ENCODE measurements at regions not wholly inside any gene's neighbourhood (a gene's known extent, or its start where the extent isn't known, plus 50 kb on each side); places are given as distances from the start of the nearest gene placed in this dataset.

GRCh38 chr14:38900887-38901286 lies 202.1 kb downstream of the SEC23A start:
- H3K27me3 ChIP-seq (ENCODE audit: control insufficient read depth, insufficient read depth, low read length), result no peaks in the 10 kb centered on the region
- H3K9ac ChIP-seq (ENCODE audit: low read length), result no peak overlapping the region
- no peak overlapping the region for H3K27ac ChIP-seq (ENCODE audit: low read length)

GRCh38 chr14:38887696-38888095 lies 215.3 kb downstream of the SEC23A start:
- Histone ChIP-seq H3K4me1 (ENCODE audit: control insufficient read depth, low read depth, low read length) (no peaks in the 10 kb centered on the region), H3K36me3 (ENCODE audit: control insufficient read depth, low read depth, low read length) (no peaks in the 10 kb centered on the region), H3K9me3 (ENCODE audit: control insufficient read depth, low read depth, low read length) (no peaks in the 10 kb centered on the region), H3K4me3 (ENCODE audit: low read length) (no peak overlapping the region), H3K27ac (ENCODE audit: low read length) (no peak overlapping the region), H3K27me3 (ENCODE audit: control insufficient read depth, insufficient read depth, low read length) (no peaks in the 10 kb centered on the region), H3K9ac (ENCODE audit: low read length) (no peak overlapping the region)

More at GRCh38 chr14:38900887-38901286, 202.1 kb downstream of the SEC23A start:
- Histone ChIP-seq H3K9me3 (ENCODE audit: control insufficient read depth, low read depth, low read length) (no peaks in the 10 kb centered on the region), H3K4me1 (ENCODE audit: control insufficient read depth, low read depth, low read length) (no peaks in the 10 kb centered on the region), H3K36me3 (ENCODE audit: control insufficient read depth, low read depth, low read length) (no peaks in the 10 kb centered on the region), H3K4me3 (ENCODE audit: low read length) (no peak overlapping the region)

- H3K36me3 ChIP-seq (ENCODE audit: control insufficient read depth, low read depth, low read length), result no peaks in the 10 kb centered on the region
Measured at GRCh38 chr14:38884109-38884508, 218.9 kb downstream of the SEC23A start.

DNA sequence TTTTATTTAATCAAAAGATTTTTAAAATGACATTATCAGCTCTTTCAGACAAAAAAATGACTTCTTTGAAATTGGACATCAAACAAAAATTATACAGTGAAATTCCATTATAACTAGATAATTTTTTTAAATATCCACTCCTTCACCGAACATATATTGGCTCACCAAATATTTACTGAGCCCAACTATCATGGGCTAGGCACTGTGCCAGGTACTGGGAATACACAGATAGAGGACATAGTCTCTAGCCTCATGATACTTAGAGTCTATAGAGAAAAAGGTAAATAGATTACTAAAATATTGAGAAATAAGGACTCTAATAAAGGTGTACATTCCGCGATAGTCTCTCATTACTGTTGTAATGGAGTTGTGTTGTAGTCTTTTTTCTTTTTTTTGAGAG lies 219.9 kb downstream of the SEC23A start:
- no peak overlapping the region for H3K4me3 ChIP-seq (ENCODE audit: low read length)
- no peak overlapping the region for H3K27ac ChIP-seq (ENCODE audit: low read length)

More at GRCh38 chr14:38884109-38884508, 218.9 kb downstream of the SEC23A start:
- H3K9ac ChIP-seq (ENCODE audit: low read length), result no peak overlapping the region
- H3K9me3 ChIP-seq (ENCODE audit: control insufficient read depth, low read depth, low read length), result no peaks in the 10 kb centered on the region
- H3K27me3 ChIP-seq (ENCODE audit: control insufficient read depth, insufficient read depth, low read length), result no peaks in the 10 kb centered on the region
- H3K4me1 ChIP-seq (ENCODE audit: control insufficient read depth, low read depth, low read length), result no peaks in the 10 kb centered on the region
- no peak overlapping the region for H3K4me3 ChIP-seq (ENCODE audit: low read length)
- H3K27ac ChIP-seq (ENCODE audit: low read length), result no peak overlapping the region

DNA sequence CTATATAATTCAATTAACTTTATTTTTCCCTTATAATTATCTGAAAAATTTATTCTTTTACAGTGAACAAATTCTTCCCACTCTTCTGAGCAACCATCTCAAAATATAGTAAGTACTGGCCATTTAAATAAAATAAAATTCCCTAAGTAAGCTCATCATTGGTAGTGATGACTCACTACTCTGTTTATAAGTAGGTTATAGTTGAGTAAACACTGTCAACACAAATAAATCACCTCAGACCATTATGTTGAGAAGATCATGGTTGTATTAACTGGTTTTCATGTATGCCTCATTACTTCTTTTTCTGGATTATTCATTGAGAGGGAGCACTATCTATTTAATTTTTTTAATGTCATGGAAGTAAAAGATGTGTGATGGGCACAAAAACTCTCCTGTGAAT lies 220.5 kb downstream of the SEC23A start:
- H3K9me3 ChIP-seq (ENCODE audit: control insufficient read depth, low read depth, low read length), result no peaks in the 10 kb centered on the region
- no peak overlapping the region for H3K27ac ChIP-seq (ENCODE audit: low read length)
- H3K4me1 ChIP-seq (ENCODE audit: control insufficient read depth, low read depth, low read length), result no peaks in the 10 kb centered on the region
- H3K36me3 ChIP-seq (ENCODE audit: control insufficient read depth, low read depth, low read length), result no peaks in the 10 kb centered on the region
- H3K4me3 ChIP-seq (ENCODE audit: low read length), result no peak overlapping the region
- no peaks in the 10 kb centered on the region for H3K27me3 ChIP-seq (ENCODE audit: control insufficient read depth, insufficient read depth, low read length)
- no peak overlapping the region for H3K9ac ChIP-seq (ENCODE audit: low read length)

More for the DNA sequence above, 219.9 kb downstream of the SEC23A start:
- Histone ChIP-seq H3K4me1 (ENCODE audit: control insufficient read depth, low read depth, low read length) (no peaks in the 10 kb centered on the region), H3K36me3 (ENCODE audit: control insufficient read depth, low read depth, low read length) (no peaks in the 10 kb centered on the region), H3K27me3 (ENCODE audit: control insufficient read depth, insufficient read depth, low read length) (no peaks in the 10 kb centered on the region), H3K9ac (ENCODE audit: low read length) (no peak overlapping the region), H3K9me3 (ENCODE audit: control insufficient read depth, low read depth, low read length) (no peaks in the 10 kb centered on the region)

DNA sequence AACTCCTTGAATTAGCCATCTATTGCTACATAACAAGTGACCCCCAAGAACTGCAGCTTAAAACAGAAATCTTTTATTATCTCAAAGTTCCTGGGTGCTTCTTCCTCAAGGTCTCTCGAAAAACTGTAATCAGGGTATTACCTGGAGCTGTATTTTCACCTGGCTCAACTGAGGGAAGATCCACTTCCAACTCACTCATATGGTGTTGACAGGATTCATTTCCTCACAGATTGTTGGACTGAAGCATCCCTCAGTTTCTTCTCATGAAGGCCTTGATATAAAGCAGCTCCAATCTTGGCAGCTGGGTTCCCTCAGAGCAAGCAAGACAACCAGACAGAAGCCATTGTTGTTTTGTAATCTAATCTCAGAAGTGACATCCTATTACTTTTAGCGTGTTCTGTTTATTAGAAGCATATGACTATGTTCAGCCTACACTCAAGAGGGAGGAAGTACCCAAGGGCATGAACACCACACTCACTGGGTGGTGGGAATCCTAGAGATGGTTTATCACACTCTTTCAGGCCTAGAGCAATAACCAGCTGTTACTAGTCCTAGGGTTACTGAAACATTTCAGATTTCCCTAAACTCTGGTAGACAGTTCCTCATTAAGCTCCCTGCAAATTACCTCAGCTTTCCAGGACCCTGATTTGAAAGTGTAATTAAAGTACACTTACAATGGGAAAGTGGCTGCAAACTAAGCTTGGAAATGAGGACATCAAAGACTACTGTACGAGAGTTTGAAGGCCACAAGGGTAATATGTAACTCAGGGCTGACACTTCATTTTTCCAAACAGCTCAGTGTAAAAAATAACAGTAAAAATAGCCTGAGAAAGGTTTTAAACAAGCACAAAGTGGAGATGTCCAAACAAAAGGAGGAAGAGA lies 222.2 kb downstream of the SEC23A start:
- no peaks in the 10 kb centered on the region for H3K27me3 ChIP-seq (ENCODE audit: control insufficient read depth, insufficient read depth, low read length)
- no peak overlapping the region for H3K9ac ChIP-seq (ENCODE audit: low read length)

GRCh38 chr14:38877744-38878388 lies 225.2 kb downstream of the SEC23A start:
- Histone ChIP-seq H3K27me3 (ENCODE audit: control insufficient read depth, insufficient read depth, low read length) (no peaks in the 10 kb centered on the region), H3K9me3 (ENCODE audit: control insufficient read depth, low read depth, low read length) (no peaks in the 10 kb centered on the region), H3K27ac (ENCODE audit: low read length) (no peak overlapping the region), H3K4me1 (ENCODE audit: control insufficient read depth, low read depth, low read length) (no peaks in the 10 kb centered on the region), H3K9ac (ENCODE audit: low read length) (no peak overlapping the region), H3K36me3 (ENCODE audit: control insufficient read depth, low read depth, low read length) (no peaks in the 10 kb centered on the region), H3K4me3 (ENCODE audit: low read length) (no peak overlapping the region)

More for the DNA sequence above, 222.2 kb downstream of the SEC23A start:
- no peak overlapping the region for H3K27ac ChIP-seq (ENCODE audit: low read length)
- no peaks in the 10 kb centered on the region for H3K9me3 ChIP-seq (ENCODE audit: control insufficient read depth, low read depth, low read length)
- H3K36me3 ChIP-seq (ENCODE audit: control insufficient read depth, low read depth, low read length), result no peaks in the 10 kb centered on the region
- no peak overlapping the region for H3K4me3 ChIP-seq (ENCODE audit: low read length)
- H3K4me1 ChIP-seq (ENCODE audit: control insufficient read depth, low read depth, low read length), result no peaks in the 10 kb centered on the region

DNA sequence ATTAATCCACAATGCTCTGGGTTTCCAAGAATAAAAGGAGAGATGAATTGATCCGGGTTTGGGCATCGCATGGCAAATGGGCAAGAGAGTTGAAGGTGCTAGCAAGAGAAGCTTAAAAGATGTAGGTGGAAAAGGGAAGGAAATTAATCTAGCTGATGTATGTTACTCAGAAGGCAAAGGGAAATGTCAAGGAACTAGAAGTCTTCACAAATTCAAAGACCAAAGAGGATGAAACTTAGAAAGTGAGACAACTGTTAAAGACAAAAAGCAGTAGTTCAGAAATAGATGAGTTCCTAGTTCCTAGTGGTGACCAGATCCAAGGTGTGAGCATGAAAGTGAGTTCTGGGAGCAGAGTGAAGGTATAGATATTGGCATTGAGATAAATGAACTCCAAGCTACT lies 228.3 kb downstream of the SEC23A start:
- H3K4me1 ChIP-seq (ENCODE audit: control insufficient read depth, low read depth, low read length), result no peaks in the 10 kb centered on the region
- no peaks in the 10 kb centered on the region for H3K9me3 ChIP-seq (ENCODE audit: control insufficient read depth, low read depth, low read length)
- no peaks in the 10 kb centered on the region for H3K36me3 ChIP-seq (ENCODE audit: control insufficient read depth, low read depth, low read length)
- H3K4me3 ChIP-seq (ENCODE audit: low read length), result no peak overlapping the region
- no peak overlapping the region for H3K9ac ChIP-seq (ENCODE audit: low read length)
- no peaks in the 10 kb centered on the region for H3K27me3 ChIP-seq (ENCODE audit: control insufficient read depth, insufficient read depth, low read length)
- H3K27ac ChIP-seq (ENCODE audit: low read length), result no peak overlapping the region

GRCh38 chr14:38873941-38874612 lies 229.0 kb downstream of the SEC23A start:
- H3K9me3 ChIP-seq (ENCODE audit: control insufficient read depth, low read depth, low read length), result no peaks in the 10 kb centered on the region
- H3K4me3 ChIP-seq (ENCODE audit: low read length), result no peak overlapping the region
- H3K4me1 ChIP-seq (ENCODE audit: control insufficient read depth, low read depth, low read length), result no peaks in the 10 kb centered on the region
- no peak overlapping the region for H3K27ac ChIP-seq (ENCODE audit: low read length)
- H3K36me3 ChIP-seq (ENCODE audit: control insufficient read depth, low read depth, low read length), result no peaks in the 10 kb centered on the region
- no peaks in the 10 kb centered on the region for H3K27me3 ChIP-seq (ENCODE audit: control insufficient read depth, insufficient read depth, low read length)
- H3K9ac ChIP-seq (ENCODE audit: low read length), result no peak overlapping the region

DNA sequence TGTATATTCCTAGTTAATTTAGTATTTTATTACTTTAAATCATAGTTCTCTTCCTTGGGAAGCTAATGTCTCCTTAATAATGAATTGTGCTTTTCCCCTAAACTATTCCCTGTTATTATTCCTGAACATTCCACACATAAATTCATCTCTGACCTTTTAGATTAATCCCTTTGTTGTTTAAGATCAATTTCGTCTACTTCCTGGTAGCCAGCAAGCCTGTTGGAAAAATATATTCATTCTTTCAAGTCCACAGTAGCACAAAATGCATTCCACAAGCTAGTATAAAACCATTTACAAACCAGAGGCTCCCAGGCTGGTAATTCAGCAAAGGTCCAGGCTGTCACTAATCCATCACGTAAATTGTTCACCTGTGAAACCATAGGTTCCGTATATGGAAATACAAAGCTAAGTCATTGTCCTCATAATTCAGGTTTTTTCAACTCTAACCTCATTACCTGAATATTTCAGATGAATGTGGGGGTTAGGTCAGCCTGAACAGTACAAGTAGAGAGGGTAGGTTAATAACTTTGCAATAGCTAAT lies 232.7 kb downstream of the SEC23A start:
- no peak overlapping the region for H3K9ac ChIP-seq (ENCODE audit: low read length)
- no peak overlapping the region for H3K4me3 ChIP-seq (ENCODE audit: low read length)
- H3K36me3 ChIP-seq (ENCODE audit: control insufficient read depth, low read depth, low read length), result no peaks in the 10 kb centered on the region

More for the DNA sequence above, 232.7 kb downstream of the SEC23A start:
- Histone ChIP-seq H3K9me3 (ENCODE audit: control insufficient read depth, low read depth, low read length) (no peaks in the 10 kb centered on the region), H3K4me1 (ENCODE audit: control insufficient read depth, low read depth, low read length) (peaks cover 3% of the 10 kb centered on the region), H3K27ac (ENCODE audit: low read length) (no peak overlapping the region), H3K27me3 (ENCODE audit: control insufficient read depth, insufficient read depth, low read length) (no peaks in the 10 kb centered on the region)
